SK-N-SH (cell line): ENCODE measurements at regions not wholly inside any gene's neighbourhood (a gene's known extent, or its start where the extent isn't known, plus 50 kb on each side); places are given as distances from the start of the nearest gene placed in this dataset.

Source experiments
- CTCF ChIA-PET: fragments of 300-600, 350-600 bp; formaldehyde crosslinking; extraction: SDS; loops from one replicate; lab custom pipeline; 2021; lab: Yijun Ruan, JAX
- POLR2A ChIA-PET: fragments of 350-600 bp; sonication (Branson Sonifier 250); formaldehyde crosslinking; extraction: SDS; loops from one replicate; lab custom pipeline; 2020; ENCODE audit warnings: antibody characterized with exemption, inconsistent platforms; lab: Yijun Ruan, JAX
- DNase-seq: peaks from one replicate; pipeline ENCODE4 v3.0.0; 2012
- H2AFZ ChIP-seq: fragments of 200-600 bp; sonication (generic); 2 replicates; pipeline ENCODE4 v1.8.1; 2016; ENCODE audit warnings: antibody characterized with exemption, mild to moderate bottlenecking, low read depth
- H3F3A ChIP-seq: fragments of 200-600 bp; sonication (generic); replicated peaks from 2 replicates; pipeline ENCODE3; 2016; ENCODE audit warnings: antibody characterized with exemption, mild to moderate bottlenecking; ENCODE audit not compliant: insufficient read depth
- H3K27ac ChIP-seq, 2 experiments: fragments of 200-500 bp in 1 of 2; fragments of 200-600 bp in 1 of 2; sonication (Bioruptor generic) in 1 of 2; sonication (generic), shearing (Covaris generic) in 1 of 2; 2 replicates each; pipeline versions ENCODE4 v1.5.1 to v1.6.1; 2014 to 2016; ENCODE audit warnings: low read depth in 2 of 2, inconsistent platforms in 1 of 2, low read length in 1 of 2, mild to moderate bottlenecking in 1 of 2, mixed read lengths in 1 of 2
- H3K27me3 ChIP-seq: fragments of 200-600 bp; sonication (generic), shearing (Covaris generic); 2 replicates; pipeline ENCODE4 v1.6.1; 2016; ENCODE audit warnings: mixed run types; ENCODE audit not compliant: insufficient read depth
- H3K36me3 ChIP-seq, 2 experiments: fragments of 200-500 bp in 1 of 2; fragments of 200-600 bp in 1 of 2; sonication (Bioruptor generic) in 1 of 2; sonication (generic) in 1 of 2; replicated peaks in 1 of 2; 2 replicates each; pipeline versions ENCODE3 to v1.5.1; 2014 to 2016; ENCODE audit warnings: low read length in 1 of 2, mild to moderate bottlenecking in 1 of 2; ENCODE audit not compliant: insufficient read depth in 2 of 2, control insufficient read depth in 1 of 2
- H3K4me1 ChIP-seq, 2 experiments: fragments of 200-500 bp in 1 of 2; fragments of 200-600 bp in 1 of 2; sonication (Bioruptor generic) in 1 of 2; sonication (generic), shearing (Covaris generic) in 1 of 2; 2 replicates each; pipeline versions ENCODE4 v1.5.1 to v1.6.1; 2014 to 2016; ENCODE audit warnings: low read depth in 1 of 2, low read length in 1 of 2, mixed run types in 1 of 2; ENCODE audit not compliant: insufficient read depth in 2 of 2, control insufficient read depth in 1 of 2
- H3K4me2 ChIP-seq: fragments of 200-600 bp; sonication (generic), shearing (Covaris generic); 2 replicates; pipeline ENCODE4 v1.6.1; 2017; ENCODE audit warnings: mixed run types
- H3K4me3 ChIP-seq, 2 experiments: fragments of 200-500 bp in 1 of 2; fragments of 200-600 bp in 1 of 2; sonication (Bioruptor generic) in 1 of 2; sonication (generic), shearing (Covaris generic) in 1 of 2; 2 replicates each; pipeline versions ENCODE4 v1.5.1 to v1.8.1; 2014 to 2016; ENCODE audit warnings: low read depth in 2 of 2, inconsistent platforms in 1 of 2, low read length in 1 of 2, mild to moderate bottlenecking in 1 of 2, mixed read lengths in 1 of 2, moderate library complexity in 1 of 2
- H3K79me2 ChIP-seq: fragments of 200-600 bp; sonication (generic); 2 replicates; pipeline ENCODE4 v1.8.1; 2017; ENCODE audit warnings: mild to moderate bottlenecking; ENCODE audit not compliant: insufficient read depth
- H3K9ac ChIP-seq: fragments of 200-600 bp; sonication (generic); 2 replicates; pipeline ENCODE4 v1.6.1; 2017; ENCODE audit warnings: mixed run types
- H3K9me2 ChIP-seq: fragments of 200-600 bp; sonication (generic); 2 replicates; pipeline ENCODE4 v1.6.1; 2017; ENCODE audit warnings: mixed run types
- H3K9me3 ChIP-seq: fragments of 200-600 bp; sonication (generic); 2 replicates; pipeline ENCODE4 v1.6.1; 2017; ENCODE audit warnings: mixed run types, mild to moderate bottlenecking, moderate library complexity
- H4K20me1 ChIP-seq: fragments of 200-600 bp; sonication (generic); 2 replicates; pipeline ENCODE4 v1.6.1; 2017; ENCODE audit warnings: mild to moderate bottlenecking, mixed run types; ENCODE audit not compliant: insufficient read depth
- FOXJ3 ChIP-seq: sonication (generic); formaldehyde crosslinking; IDR thresholded peaks from 2 replicates; pipeline ENCODE4 v1.5.1; 2020; ENCODE audit warnings: mild to moderate bottlenecking, missing genetic modification reagents
- GABPA ChIP-seq: IDR thresholded peaks from 2 replicates; pipeline ENCODE4 v1.4.0; 2012; ENCODE audit warnings: low read depth, mild to moderate bottlenecking
- GATA2 ChIP-seq: sonication (generic); formaldehyde crosslinking; IDR thresholded peaks from 2 replicates; pipeline ENCODE4 v1.5.0; 2020; ENCODE audit warnings: mild to moderate bottlenecking, missing genetic modification reagents
- JUND ChIP-seq: IDR thresholded peaks from 2 replicates; pipeline ENCODE4 v1.4.0; 2012
- NRF1 ChIP-seq: IDR thresholded peaks from 2 replicates; pipeline ENCODE4 v1.6.1; 2012; ENCODE audit warnings: low read depth, mild to moderate bottlenecking, low read length
- SIN3A ChIP-seq: IDR thresholded peaks from 2 replicates; pipeline ENCODE4 v1.6.1; 2012; ENCODE audit warnings: low read depth, mild to moderate bottlenecking, low read length, moderate library complexity, borderline replicate concordance
- TCF12 ChIP-seq: IDR thresholded peaks from 2 replicates; pipeline ENCODE4 v1.4.0; 2012
- USF2 ChIP-seq: fragments of 150-350 bp; IDR thresholded peaks from 2 replicates; pipeline ENCODE4 v1.6.1; 2017; ENCODE audit warnings: antibody characterized with exemption, low read length, low read depth, borderline replicate concordance
- WGBS: methylation state at CpG from one replicate; pipeline ENCODE4 v1.1.6; 2017; ENCODE audit warnings: low lambda C conversion rate; 5-methylcytosine and 5-hydroxymethylcytosine counted together

GRCh38 chr4:111492496-111492895 is 652.8 kb upstream of the FAM241A start:
- Histone ChIP-seq H3K9ac (no peak overlapping the region), H3K4me3 (no peak overlapping the region), H3K9me3 (no peaks in the 10 kb centered on the region), H3K4me1 (no peaks in the 10 kb centered on the region), H3K79me2 (no peaks in the 10 kb centered on the region), H3K4me2 (no peak overlapping the region), H4K20me1 (no peaks in the 10 kb centered on the region), H3K9me2 (no peaks in the 10 kb centered on the region), H3K27me3 (no peaks in the 10 kb centered on the region), H3F3A (no peaks in the 10 kb centered on the region), H3K27ac (no peak overlapping the region), H3K36me3 (no peaks in the 10 kb centered on the region), H2AFZ (no peak overlapping the region)
- no peak for TF ChIP-seq GABPA
- no peak for TF ChIP-seq USF2
- no peak for TF ChIP-seq SIN3A
- TF ChIP-seq TCF12, result no peak
- TF ChIP-seq GATA2 (CRISPR knock-in tag), result no peak
- POLR2A ChIA-PET, result no interaction called here
- WGBS, result 0% methylated on average over 1 of the region's 1 CpG
- CTCF ChIA-PET, result interaction anchor here (1.6 kb wide), 1 partner anchor 10 kb away, joined by 3 read pairs; no protein-coding TSS in a partner anchor
- no peak for DNase-seq

GRCh38 chr4:111494471-111494870 is 650.8 kb upstream of the FAM241A start:
- no peak overlapping the region for H3K4me2 ChIP-seq
- no peak for DNase-seq
- H3K79me2 ChIP-seq, result no peaks in the 10 kb centered on the region
- H3K4me1 ChIP-seq, result no peaks in the 10 kb centered on the region; a peak in 1 of 4 replicates
- no peaks in the 10 kb centered on the region for H3K9me2 ChIP-seq
- POLR2A ChIA-PET, result no interaction called here
- TF ChIP-seq NRF1 (no peak), FOXJ3 (CRISPR knock-in tag) (no peak), USF2 (no peak)
- H3K36me3 ChIP-seq, result no peaks in the 10 kb centered on the region
- no peak overlapping the region for H3K4me3 ChIP-seq
- no peaks in the 10 kb centered on the region for H3K27me3 ChIP-seq
- H3K9ac ChIP-seq, result no peak overlapping the region
- no peaks in the 10 kb centered on the region for H4K20me1 ChIP-seq
- H3F3A ChIP-seq, result no peaks in the 10 kb centered on the region
- H2AFZ ChIP-seq, result no peak overlapping the region
- no peaks in the 10 kb centered on the region for H3K9me3 ChIP-seq
- CTCF ChIA-PET, result no interaction called here
- no peak overlapping the region for H3K27ac ChIP-seq
- WGBS, result 4% methylated on average over 2 of the region's 2 CpGs

- ChIA-PET POLR2A (no interaction called here), CTCF (no interaction called here)
- 0% methylated on average over 1 of the region's 1 CpG for WGBS
- Histone ChIP-seq H4K20me1 (no peaks in the 10 kb centered on the region), H2AFZ (no peak overlapping the region), H3K27ac (no peak overlapping the region), H3K9me2 (no peaks in the 10 kb centered on the region), H3K4me2 (no peak overlapping the region), H3K4me1 (no peaks in the 10 kb centered on the region; a peak in 1 of 4 replicates), H3K27me3 (no peaks in the 10 kb centered on the region), H3K79me2 (no peaks in the 10 kb centered on the region), H3K4me3 (no peak overlapping the region), H3K9me3 (no peaks in the 10 kb centered on the region), H3K36me3 (no peaks in the 10 kb centered on the region), H3F3A (no peaks in the 10 kb centered on the region), H3K9ac (no peak overlapping the region)
- no peak for DNase-seq
- TF ChIP-seq TCF12 (no peak), JUND (no peak)
Observed at GRCh38 chr4:111494971-111495370, 650.3 kb upstream of the FAM241A start.
